GM12892 (cell line): ENCODE measurements at regions not wholly inside any gene's neighbourhood (a gene's known extent, or its start where the extent isn't known, plus 50 kb on each side); places are given as distances from the start of the nearest gene placed in this dataset.
"Not testable (repeated sequence)": the region's sequence is repeated elsewhere in the genome, so short reads cannot be mapped to it uniquely, and the experiment has no call there.

Source experiments
- POLR2A ChIP-seq: IDR thresholded peaks from 2 replicates; pipeline ENCODE4 v1.6.1; 2011; ENCODE audit warnings: low read depth, low read length, control low read depth
- POLR2AphosphoS5 ChIP-seq: IDR thresholded peaks from 2 replicates; pipeline ENCODE4 v1.6.1; 2011; ENCODE audit warnings: low read depth, low read length, control low read depth

DNA sequence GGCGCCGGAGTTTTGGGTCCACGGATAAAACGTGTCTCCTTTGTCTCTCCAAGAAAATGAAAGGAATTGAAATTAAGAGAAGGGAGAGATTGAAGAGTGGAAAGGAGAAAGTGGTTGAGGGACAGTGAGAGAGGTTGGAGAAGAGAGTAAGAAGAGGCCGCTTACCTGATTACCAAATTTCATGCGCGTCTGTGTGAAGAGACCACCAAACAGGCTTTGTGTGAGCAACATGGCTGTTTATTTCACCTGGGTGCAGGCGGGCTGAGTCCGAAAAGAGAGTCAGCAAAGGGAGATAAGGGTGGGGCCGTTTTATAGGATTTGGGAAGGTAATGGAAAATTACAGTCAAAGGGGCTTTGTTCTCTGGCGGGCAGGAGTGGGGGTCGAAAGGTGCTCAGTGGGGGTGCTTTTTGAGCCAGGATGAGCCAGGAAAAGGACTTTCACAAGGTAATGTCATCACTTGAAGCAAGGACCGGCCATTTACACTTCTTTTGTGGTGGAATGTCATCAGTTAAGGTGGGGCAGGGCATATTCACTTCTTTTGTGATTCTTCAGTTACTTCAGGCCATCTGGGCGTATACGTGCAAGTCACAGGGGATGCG, 113.0 kb upstream of the CDH11 start:
- not testable (repeated sequence) for TF ChIP-seq POLR2A, POLR2AphosphoS5
